Stimulated activated naive CD8-positive, alpha-beta T cell treated with anti-CD3 and anti-CD28 coated beads, Interleukin-15, Interleukin-2, amounts not matched to agents 100 U/mL and 50 U/mL, for 24 hours (primary cell): ENCODE measurements at regions not wholly inside any gene's neighbourhood (a gene's known extent, or its start where the extent isn't known, plus 50 kb on each side); places are given as distances from the start of the nearest gene placed in this dataset.
"Not testable (repeated sequence)": the region's sequence is repeated elsewhere in the genome, so short reads cannot be mapped to it uniquely, and the experiment has no call there.

Source experiments
- ATAC-seq: fragments of 150-1000 bp; cut with Tn5 transposase; one replicate; pipeline ENCODE4 v1.10.0; 2021
- DNase-seq: peaks from one replicate; pipeline ENCODE4 v3.0.0; 2021

- DNase-seq: no peak
- no peak for ATAC-seq
These were observed 59.2 kb upstream of the ADGRB3 start for GRCh38 chr6:68575765-68576439.

DNA sequence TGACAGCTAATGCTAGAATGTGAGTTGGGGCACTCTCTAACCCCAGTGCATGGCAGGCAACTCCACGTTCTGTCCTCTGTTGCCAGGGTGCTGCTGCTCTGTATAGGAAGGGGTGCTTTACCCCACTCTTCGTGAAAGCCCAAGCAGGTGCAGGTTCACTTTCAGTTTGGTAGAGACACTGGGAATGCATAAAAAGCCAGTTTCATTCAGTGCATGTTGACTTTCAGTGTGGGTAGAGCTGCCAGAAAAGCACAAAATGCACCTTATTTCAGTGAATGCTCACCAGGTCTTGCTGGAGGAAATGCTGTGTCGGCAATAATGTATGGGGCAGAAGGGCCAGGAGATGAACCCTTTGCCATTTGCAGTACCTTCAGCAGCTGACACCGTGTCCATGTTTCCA is 62.1 kb upstream of the ADGRB3 start:
- DNase-seq: no peak
- ATAC-seq: no peak

- ATAC-seq (no peak), DNase-seq (peak; percentile 3)
These were observed 62.6 kb upstream of the ADGRB3 start for GRCh38 chr6:68572525-68572924.

- no peak for DNase-seq
- ATAC-seq: no peak
These were observed 75.4 kb upstream of the ADGRB3 start for GRCh38 chr6:68559716-68560115.

DNA sequence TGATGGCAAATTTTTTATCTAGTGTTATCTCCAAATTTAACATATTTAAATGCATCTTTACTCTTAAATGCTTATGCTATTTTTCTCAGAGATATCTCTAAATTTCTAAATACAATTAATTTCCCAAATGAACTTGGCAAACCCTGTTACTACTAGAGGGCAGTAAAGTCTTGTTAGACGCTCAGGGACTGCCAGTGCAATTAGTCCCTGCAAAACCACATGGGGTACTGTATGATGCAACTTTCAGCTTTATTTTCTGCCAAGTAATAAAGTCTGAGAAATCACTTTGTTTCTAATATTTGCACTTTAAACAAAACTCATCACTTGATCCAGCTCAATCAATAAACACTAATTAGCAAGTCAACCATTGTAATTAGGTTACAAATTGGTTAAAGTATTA is 76.0 kb upstream of the ADGRB3 start:
- no peak for DNase-seq
- ATAC-seq: no peak

GRCh38 chr6:68546620-68547019 is 88.5 kb upstream of the ADGRB3 start:
- no peak for ATAC-seq

GRCh38 chr6:68544450-68544849 is 90.6 kb upstream of the ADGRB3 start:
- DNase-seq (no peak), ATAC-seq (no peak)

More at GRCh38 chr6:68546620-68547019, 88.5 kb upstream of the ADGRB3 start:
- no peak for DNase-seq

GRCh38 chr6:68533339-68533795 is 101.7 kb upstream of the ADGRB3 start:
- no peak for ATAC-seq
- no peak for DNase-seq

DNA sequence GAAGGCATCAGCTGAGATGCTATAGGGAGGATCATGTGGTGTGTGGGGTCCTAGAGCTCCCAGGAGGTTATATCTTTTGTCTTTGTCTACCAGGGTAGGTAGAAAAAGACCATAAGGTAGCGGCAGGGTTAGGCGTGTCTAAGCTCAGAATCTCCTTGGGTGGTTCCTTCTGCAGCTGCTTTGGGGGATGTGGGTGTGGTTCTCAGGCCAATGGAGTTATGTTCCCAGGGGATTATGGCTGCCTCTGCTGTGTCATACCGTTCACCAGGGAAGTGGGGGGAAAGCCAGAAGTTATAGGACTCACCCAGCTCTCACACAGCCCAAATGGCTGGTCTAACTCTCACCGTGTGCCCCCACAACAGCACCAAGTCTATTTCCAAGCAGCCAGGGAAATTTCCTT is 107.4 kb upstream of the ADGRB3 start:
- ATAC-seq (no peak), DNase-seq (no peak)

DNA sequence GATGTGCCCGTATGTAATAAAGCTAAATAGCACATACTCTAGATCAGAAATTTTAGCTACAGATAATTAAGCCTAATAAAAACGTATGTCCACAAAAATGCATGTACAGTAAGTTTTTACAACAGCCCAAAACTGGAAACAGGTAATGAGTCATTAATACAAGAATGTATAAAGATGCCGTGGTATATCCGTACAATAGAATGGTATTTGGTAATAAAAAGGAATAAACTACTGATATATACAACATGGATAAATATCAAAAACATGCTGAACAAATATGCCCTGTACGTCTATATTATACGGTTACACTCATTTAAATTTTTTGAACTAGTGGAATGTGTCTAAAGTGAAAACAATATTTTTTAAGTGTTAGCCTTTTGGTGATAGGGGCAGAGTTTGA is 128.2 kb upstream of the ADGRB3 start:
- no peak for ATAC-seq
- no peak for DNase-seq

- no peak for DNase-seq
- no peak for ATAC-seq
These were observed 132.1 kb upstream of the ADGRB3 start for GRCh38 chr6:68502946-68503345.

GRCh38 chr6:68497927-68498326 is 137.2 kb upstream of the ADGRB3 start:
- ATAC-seq (no peak), DNase-seq (no peak)

- DNase-seq, ATAC-seq: not testable (repeated sequence)
These were observed 140.2 kb upstream of the ADGRB3 start for GRCh38 chr6:68494880-68495279.

- DNase-seq: no peak
- ATAC-seq: no peak
These were observed 158.5 kb upstream of the ADGRB3 start for GRCh38 chr6:68476611-68477010.

GRCh38 chr6:68473433-68474210 is 161.5 kb upstream of the ADGRB3 start:
- DNase-seq (no peak), ATAC-seq (no peak)

GRCh38 chr6:68468244-68468884 is 166.7 kb upstream of the ADGRB3 start:
- ATAC-seq (no peak), DNase-seq (no peak)

DNA sequence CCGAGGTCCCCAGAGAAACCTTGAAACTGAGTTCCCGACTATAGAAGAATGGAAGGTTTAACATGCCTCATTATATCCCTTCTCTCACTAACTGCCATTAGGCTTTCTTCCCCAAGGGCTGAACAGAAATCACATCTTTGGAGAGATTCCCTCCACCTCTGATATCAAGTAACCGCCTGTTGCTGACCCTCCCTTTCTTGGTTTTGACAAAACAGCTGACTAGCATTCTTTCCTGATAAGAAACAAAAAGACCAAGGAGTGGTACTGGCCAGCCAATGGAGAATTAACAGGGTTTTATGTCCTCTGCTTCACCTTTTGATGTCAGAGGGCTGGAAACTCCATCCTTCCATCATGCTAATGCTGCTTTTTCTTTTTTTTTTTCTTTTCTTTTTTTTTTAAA is 176.6 kb upstream of the ADGRB3 start:
- DNase-seq (no peak), ATAC-seq (no peak)

DNA sequence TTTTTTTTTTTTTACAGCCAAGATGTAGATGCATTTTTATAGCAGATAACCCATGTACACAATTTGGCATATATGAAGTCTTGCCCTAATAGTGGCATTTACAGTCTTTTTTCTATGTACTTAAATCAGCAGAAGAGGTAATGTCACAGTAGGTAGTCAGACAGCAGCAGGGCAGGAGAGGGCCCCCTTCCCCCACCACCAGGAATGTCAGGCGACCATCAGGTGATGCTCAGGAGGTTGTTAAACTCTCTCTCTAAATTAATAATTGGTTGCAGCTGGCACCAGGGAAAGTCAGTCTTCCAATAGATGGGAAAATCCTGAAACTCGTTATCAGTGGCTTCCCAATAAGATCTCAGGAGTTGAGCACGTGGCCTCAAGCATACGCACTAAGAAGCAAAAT is 188.0 kb upstream of the ADGRB3 start:
- DNase-seq: no peak
- no peak for ATAC-seq

DNA sequence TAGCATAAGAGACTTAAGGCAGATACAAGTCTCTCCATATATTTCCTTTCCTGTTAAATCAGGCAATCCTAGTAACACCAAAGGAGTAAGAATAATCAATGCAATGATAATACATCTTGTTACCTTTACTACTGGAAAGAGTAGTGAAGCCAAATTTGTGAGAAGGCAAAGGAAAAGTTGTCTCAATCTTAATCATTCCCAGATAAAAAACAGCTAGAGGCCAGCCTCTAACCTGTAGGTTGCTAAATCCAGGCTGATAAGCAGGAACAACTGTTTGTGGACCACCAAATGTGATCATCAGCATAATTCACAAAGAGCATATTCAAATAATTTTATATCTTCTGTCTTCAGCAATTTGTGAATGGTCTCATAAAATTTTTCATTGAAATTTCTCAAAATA is 189.2 kb upstream of the ADGRB3 start:
- DNase-seq (no peak), ATAC-seq (no peak)

GRCh38 chr6:68443704-68444103 is 191.4 kb upstream of the ADGRB3 start:
- no peak for DNase-seq
- ATAC-seq: no peak

DNA sequence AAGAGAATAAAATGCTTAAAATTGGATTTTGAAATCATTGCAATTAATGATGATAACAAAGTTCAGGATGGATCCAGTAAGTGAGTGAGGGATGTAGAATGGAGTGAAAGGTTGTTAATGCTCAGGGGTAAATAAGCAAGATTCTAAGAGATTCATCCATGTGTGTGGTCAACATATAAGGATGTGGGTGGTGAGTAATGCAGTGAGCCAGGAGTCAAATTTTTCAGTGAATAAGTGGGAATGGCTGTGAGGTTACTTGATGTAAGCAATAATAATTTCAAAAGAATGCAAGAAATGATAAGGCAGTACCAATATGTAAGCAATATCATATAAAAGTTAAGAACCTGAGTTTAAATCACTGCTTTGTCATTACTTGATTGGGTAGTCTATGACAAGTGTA is 207.5 kb upstream of the ADGRB3 start:
- DNase-seq (no peak), ATAC-seq (no peak)

DNA sequence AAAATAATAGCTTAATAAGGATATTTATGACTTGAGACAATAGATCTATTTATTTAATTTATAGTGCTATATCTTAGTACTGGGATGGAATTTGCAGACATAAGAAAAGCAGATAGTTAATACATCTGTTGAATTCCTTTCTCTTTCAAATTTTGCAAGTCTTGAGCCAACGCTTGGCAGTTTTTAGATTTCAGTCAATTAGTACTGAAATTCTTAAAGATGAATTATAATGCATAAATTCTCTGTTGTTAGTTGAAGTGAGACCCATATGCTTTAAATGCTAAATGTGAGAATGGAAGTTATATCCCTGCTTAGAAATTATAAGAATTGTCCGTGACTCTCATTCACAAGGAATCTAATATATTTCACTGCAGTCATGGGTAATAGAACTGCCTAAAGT is 225.1 kb upstream of the ADGRB3 start:
- DNase-seq: no peak
- no peak for ATAC-seq

- DNase-seq: no peak
These were observed 234.7 kb upstream of the ADGRB3 start for GRCh38 chr6:68400396-68400795.

More at GRCh38 chr6:68400396-68400795, 234.7 kb upstream of the ADGRB3 start:
- ATAC-seq: no peak
